GM12878 (cell line): ENCODE measurements at regions not wholly inside any gene's neighbourhood (a gene's known extent, or its start where the extent isn't known, plus 50 kb on each side); places are given as distances from the start of the nearest gene placed in this dataset.

Source experiments
- ATF7 ChIP-seq: fragments of 450-650 bp; IDR thresholded peaks from 2 replicates; pipeline ENCODE4 v1.6.1; 2016; ENCODE audit warnings: low read depth, mild to moderate bottlenecking
- CBX5 ChIP-seq: sonication (generic); IDR thresholded peaks from 2 replicates; pipeline ENCODE4 v1.6.1; 2016; ENCODE audit warnings: low read depth, moderate library complexity, mild to moderate bottlenecking, inconsistent platforms
- CREB1 ChIP-seq: IDR thresholded peaks from 2 replicates; pipeline ENCODE4 v1.6.1; 2012; ENCODE audit warnings: low read depth, mild to moderate bottlenecking, inconsistent platforms
- EP300 ChIP-seq, 2 experiments: fragments of 150-350 bp in 1 of 2; IDR thresholded peaks; 2 replicates each; pipeline ENCODE4 v1.6.1; 2011 to 2012; ENCODE audit warnings: low read depth in 2 of 2, low read length in 2 of 2, borderline replicate concordance in 1 of 2, improper control_type of control experiment in 1 of 2, inconsistent platforms in 1 of 2; ENCODE audit not compliant: control insufficient read depth in 1 of 2
- PAX5 ChIP-seq: IDR thresholded peaks from 2 replicates; pipeline ENCODE4 v1.6.1; 2011; ENCODE audit warnings: low read depth, low read length, borderline replicate concordance
- POLR2AphosphoS5 ChIP-seq: IDR thresholded peaks from 2 replicates; pipeline ENCODE4 v1.6.1; 2011; ENCODE audit warnings: mild to moderate bottlenecking, low read length, inconsistent platforms
- RAD21 ChIP-seq: IDR thresholded peaks from 2 replicates; pipeline ENCODE4 v1.6.1; 2011; ENCODE audit warnings: mild to moderate bottlenecking, low read depth, low read length, moderate library complexity; ENCODE audit not compliant: insufficient read depth
- SMARCA5 ChIP-seq: fragments of 450-650 bp; IDR thresholded peaks from 2 replicates; pipeline ENCODE4 v1.6.1; 2017; ENCODE audit warnings: mild to moderate bottlenecking
- TF ChIP-seq, protein P1 (sequence below): fragments of 450-650 bp; IDR thresholded peaks from 2 replicates; pipeline ENCODE4 v1.6.1; 2016; ENCODE audit warnings: mild to moderate bottlenecking, moderate library complexity, borderline replicate concordance
- TF ChIP-seq, protein P2 (sequence below), 3 experiments: IDR thresholded peaks in 2 of 3; conservative IDR thresholded peaks in 1 of 3; 2 replicates each; pipeline ENCODE4 v1.5.1; 2011; ENCODE audit warnings: low read depth in 3 of 3, low read length in 3 of 3, mild to moderate bottlenecking in 3 of 3, control low read depth in 2 of 3, moderate library complexity in 2 of 3, inconsistent platforms in 1 of 3, mixed read lengths in 1 of 3; ENCODE audit not compliant: control insufficient read depth in 2 of 3, insufficient read depth in 1 of 3; ENCODE audit errors: extremely low read depth in 1 of 3

DNA sequence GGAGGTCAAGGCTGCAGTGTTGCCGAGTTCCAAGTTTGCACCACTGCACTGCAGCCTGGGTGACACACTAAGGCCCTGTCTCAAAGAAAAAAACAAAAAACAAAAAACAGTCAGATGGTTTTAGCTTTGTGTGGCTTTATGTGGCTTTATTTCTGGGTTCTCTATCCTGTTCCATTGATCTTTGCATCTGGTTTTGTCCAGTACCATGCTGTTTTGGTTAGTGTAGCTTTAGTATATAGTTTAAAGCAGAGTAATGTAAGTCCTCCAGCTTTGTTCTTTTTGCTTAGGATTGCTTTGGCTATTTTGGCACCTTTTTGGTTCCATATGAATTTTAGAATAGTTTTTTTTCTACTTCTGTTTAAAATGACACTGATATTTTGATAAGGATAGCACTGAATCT is 225.5 kb downstream of the HDGFL1 start:
- TF ChIP-seq, protein P1, sequence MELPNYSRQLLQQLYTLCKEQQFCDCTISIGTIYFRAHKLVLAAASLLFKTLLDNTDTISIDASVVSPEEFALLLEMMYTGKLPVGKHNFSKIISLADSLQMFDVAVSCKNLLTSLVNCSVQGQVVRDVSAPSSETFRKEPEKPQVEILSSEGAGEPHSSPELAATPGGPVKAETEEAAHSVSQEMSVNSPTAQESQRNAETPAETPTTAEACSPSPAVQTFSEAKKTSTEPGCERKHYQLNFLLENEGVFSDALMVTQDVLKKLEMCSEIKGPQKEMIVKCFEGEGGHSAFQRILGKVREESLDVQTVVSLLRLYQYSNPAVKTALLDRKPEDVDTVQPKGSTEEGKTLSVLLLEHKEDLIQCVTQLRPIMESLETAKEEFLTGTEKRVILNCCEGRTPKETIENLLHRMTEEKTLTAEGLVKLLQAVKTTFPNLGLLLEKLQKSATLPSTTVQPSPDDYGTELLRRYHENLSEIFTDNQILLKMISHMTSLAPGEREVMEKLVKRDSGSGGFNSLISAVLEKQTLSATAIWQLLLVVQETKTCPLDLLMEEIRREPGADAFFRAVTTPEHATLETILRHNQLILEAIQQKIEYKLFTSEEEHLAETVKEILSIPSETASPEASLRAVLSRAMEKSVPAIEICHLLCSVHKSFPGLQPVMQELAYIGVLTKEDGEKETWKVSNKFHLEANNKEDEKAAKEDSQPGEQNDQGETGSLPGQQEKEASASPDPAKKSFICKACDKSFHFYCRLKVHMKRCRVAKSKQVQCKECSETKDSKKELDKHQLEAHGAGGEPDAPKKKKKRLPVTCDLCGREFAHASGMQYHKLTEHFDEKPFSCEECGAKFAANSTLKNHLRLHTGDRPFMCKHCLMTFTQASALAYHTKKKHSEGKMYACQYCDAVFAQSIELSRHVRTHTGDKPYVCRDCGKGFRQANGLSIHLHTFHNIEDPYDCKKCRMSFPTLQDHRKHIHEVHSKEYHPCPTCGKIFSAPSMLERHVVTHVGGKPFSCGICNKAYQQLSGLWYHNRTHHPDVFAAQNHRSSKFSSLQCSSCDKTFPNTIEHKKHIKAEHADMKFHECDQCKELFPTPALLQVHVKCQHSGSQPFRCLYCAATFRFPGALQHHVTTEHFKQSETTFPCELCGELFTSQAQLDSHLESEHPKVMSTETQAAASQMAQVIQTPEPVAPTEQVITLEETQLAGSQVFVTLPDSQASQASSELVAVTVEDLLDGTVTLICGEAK = no peak
- TF ChIP-seq POLR2AphosphoS5 = no peak
- TF ChIP-seq, protein P2, sequence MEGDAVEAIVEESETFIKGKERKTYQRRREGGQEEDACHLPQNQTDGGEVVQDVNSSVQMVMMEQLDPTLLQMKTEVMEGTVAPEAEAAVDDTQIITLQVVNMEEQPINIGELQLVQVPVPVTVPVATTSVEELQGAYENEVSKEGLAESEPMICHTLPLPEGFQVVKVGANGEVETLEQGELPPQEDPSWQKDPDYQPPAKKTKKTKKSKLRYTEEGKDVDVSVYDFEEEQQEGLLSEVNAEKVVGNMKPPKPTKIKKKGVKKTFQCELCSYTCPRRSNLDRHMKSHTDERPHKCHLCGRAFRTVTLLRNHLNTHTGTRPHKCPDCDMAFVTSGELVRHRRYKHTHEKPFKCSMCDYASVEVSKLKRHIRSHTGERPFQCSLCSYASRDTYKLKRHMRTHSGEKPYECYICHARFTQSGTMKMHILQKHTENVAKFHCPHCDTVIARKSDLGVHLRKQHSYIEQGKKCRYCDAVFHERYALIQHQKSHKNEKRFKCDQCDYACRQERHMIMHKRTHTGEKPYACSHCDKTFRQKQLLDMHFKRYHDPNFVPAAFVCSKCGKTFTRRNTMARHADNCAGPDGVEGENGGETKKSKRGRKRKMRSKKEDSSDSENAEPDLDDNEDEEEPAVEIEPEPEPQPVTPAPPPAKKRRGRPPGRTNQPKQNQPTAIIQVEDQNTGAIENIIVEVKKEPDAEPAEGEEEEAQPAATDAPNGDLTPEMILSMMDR (IDR thresholded peaks at IDR 0.05 in 2 of 3, conservative IDR thresholded peaks at IDR 0.05 in 1 of 3; ENCODE audit: control insufficient read depth in 2 of 3, extremely low read depth in 1 of 3, insufficient read depth in 1 of 3, low read depth in 3 of 3, low read length in 3 of 3) = no peak
- no peak for TF ChIP-seq SMARCA5
- TF ChIP-seq ATF7 = no peak
- TF ChIP-seq CBX5 = no peak
- no peak for TF ChIP-seq CREB1
- TF ChIP-seq RAD21 = no peak
- TF ChIP-seq PAX5 = no peak
- no peak for TF ChIP-seq EP300 (IDR thresholded peaks at IDR 0.05; ENCODE audit: borderline replicate concordance in 1 of 2, control insufficient read depth in 1 of 2, low read depth in 2 of 2, low read length in 2 of 2)
